HCT116 (cell line): ENCODE measurements at regions not wholly inside any gene's neighbourhood (a gene's known extent, or its start where the extent isn't known, plus 50 kb on each side); places are given as distances from the start of the nearest gene placed in this dataset.

Source experiments
- ATAC-seq: fragments of 200-7000 bp; cut with Tn5 transposase; 2 replicates; pipeline ENCODE4 v1.9.1; 2020; ENCODE audit warnings: mild to moderate bottlenecking, moderate library complexity
- BruUV-seq: library from RNA; stranded (reverse); fragments of 400-500 nt; replicated peaks from 2 replicates; lab custom pipeline; 2021; lab: Mats Ljungman, UMichigan
- CTCF ChIA-PET: fragments of 300-600 bp; sonication (Branson Sonifier 250); formaldehyde crosslinking; loops from one replicate; lab custom pipeline; 2021; ENCODE audit warnings: antibody characterized with exemption; lab: Charles Lee
- POLR2A ChIA-PET: fragments of 300-600, 350-600 bp; sonication (Branson Sonifier 250); formaldehyde crosslinking; loops from one replicate; lab custom pipeline; 2021; ENCODE audit warnings: antibody characterized with exemption; lab: Charles Lee
- RAD21 ChIA-PET, 2 experiments: fragments of 300-600 bp; sonication (Branson Sonifier 250); formaldehyde crosslinking; loops; one replicate each; lab custom pipeline; 2023; ENCODE audit warnings: low total read pairs in 2 of 2; ENCODE audit not compliant: uncharacterized antibody in 2 of 2, unreplicated experiment in 2 of 2, low non-redundant PET in 1 of 2; lab: Charles Lee
- DNase-seq: peaks from one replicate; pipeline ENCODE4 v3.0.0-alpha.2; 2010; ENCODE audit warnings: low read depth, low spot score
- H2AFZ ChIP-seq: fragments of 200-600 bp; shearing (Covaris generic), sonication (generic); 2 replicates; pipeline ENCODE4 v1.6.1; 2017; ENCODE audit warnings: low read depth, mixed run types, mixed read lengths, antibody characterized with exemption, low read length; ENCODE audit not compliant: poor library complexity, severe bottlenecking
- H3K27ac ChIP-seq: 2 replicates; pipeline ENCODE4 v1.5.1; 2012; ENCODE audit warnings: low read depth, low read length
- H3K27me3 ChIP-seq: fragments of 200-600 bp; sonication (generic); 2 replicates; pipeline ENCODE4 v1.6.1; 2016; ENCODE audit warnings: mixed run types, low read length, mixed read lengths; ENCODE audit not compliant: insufficient read depth
- H3K36me3 ChIP-seq, 2 experiments: fragments of 200-500 bp in 1 of 2; fragments of 200-600 bp in 1 of 2; sonication (Bioruptor generic) in 1 of 2; sonication (generic) in 1 of 2; 2 replicates each; pipeline versions ENCODE4 v1.5.1 to v1.6.1; 2014 to 2016; ENCODE audit warnings: low read length in 2 of 2, inconsistent platforms in 1 of 2, mixed read lengths in 1 of 2, mixed run types in 1 of 2; ENCODE audit not compliant: insufficient read depth in 2 of 2, control insufficient read depth in 1 of 2
- H3K4me1 ChIP-seq, 2 experiments: fragments of 200-600 bp in 1 of 2; sonication (generic) in 1 of 2; 2 replicates each; pipeline versions ENCODE4 v1.5.1 to v1.6.1; 2012 to 2017; ENCODE audit warnings: low read length in 2 of 2, inconsistent platforms in 1 of 2, mild to moderate bottlenecking in 1 of 2, mixed read lengths in 1 of 2, mixed run types in 1 of 2, moderate library complexity in 1 of 2; ENCODE audit not compliant: insufficient read depth in 2 of 2, control insufficient read depth in 1 of 2
- H3K4me2 ChIP-seq: fragments of 200-600 bp; sonication (generic); 2 replicates; pipeline ENCODE4 v1.6.1; 2017; ENCODE audit warnings: mixed run types, low read length, mixed read lengths
- H3K4me3 ChIP-seq, 2 experiments: fragments of 200-600 bp in 1 of 2; sonication (generic) in 1 of 2; replicated peaks in 1 of 2; 2 replicates each; pipeline ENCODE4 v1.5.1; 2011 to 2016; ENCODE audit warnings: low read length in 2 of 2, control low read depth in 1 of 2, low read depth in 1 of 2, mild to moderate bottlenecking in 1 of 2, mixed read lengths in 1 of 2, mixed run types in 1 of 2
- H3K79me2 ChIP-seq: fragments of 200-600 bp; sonication (generic); 2 replicates; pipeline ENCODE4 v1.6.1; 2017; ENCODE audit warnings: mild to moderate bottlenecking, mixed run types, low read length, moderate library complexity, mixed read lengths; ENCODE audit not compliant: insufficient read depth
- H3K9ac ChIP-seq: fragments of 200-600 bp; sonication (generic); 2 replicates; pipeline ENCODE4 v1.6.1; 2016; ENCODE audit warnings: low read length, mixed read lengths
- H3K9me2 ChIP-seq: fragments of 200-600 bp; sonication (generic), shearing (Covaris generic); 2 replicates; pipeline ENCODE4 v1.6.1; 2017; ENCODE audit warnings: mixed run types, mild to moderate bottlenecking, moderate library complexity; ENCODE audit not compliant: insufficient read depth
- H3K9me3 ChIP-seq, 2 experiments: fragments of 200-500 bp in 1 of 2; fragments of 200-600 bp in 1 of 2; sonication (Bioruptor generic) in 1 of 2; sonication (generic) in 1 of 2; 2 replicates each; pipeline ENCODE4 v1.6.1; 2014 to 2017; ENCODE audit warnings: low read length in 2 of 2, mixed read lengths in 2 of 2, inconsistent platforms in 1 of 2, low read depth in 1 of 2, mild to moderate bottlenecking in 1 of 2, mixed run types in 1 of 2, moderate library complexity in 1 of 2; ENCODE audit not compliant: control insufficient read depth in 1 of 2, insufficient read depth in 1 of 2
- H4K20me1 ChIP-seq: fragments of 200-600 bp; sonication (generic), shearing (Covaris generic); 2 replicates; pipeline ENCODE4 v1.6.1; 2017; ENCODE audit warnings: mixed run types, mild to moderate bottlenecking, moderate library complexity; ENCODE audit not compliant: insufficient read depth
- CBX3 ChIP-seq: IDR thresholded peaks from 2 replicates; pipeline ENCODE4 v1.6.1; 2012; ENCODE audit warnings: low read depth
- CEBPB ChIP-seq: IDR thresholded peaks from 2 replicates; pipeline ENCODE4 v1.6.1; 2012; ENCODE audit warnings: low read depth
- CTCF ChIP-seq, 3 experiments: fragments of 200-600 bp in 1 of 3; sonication (generic) in 1 of 3; IDR thresholded peaks in 2 of 3; conservative IDR thresholded peaks in 1 of 3; 2 replicates each; pipeline ENCODE4 v1.5.1; 2012 to 2017; ENCODE audit warnings: low read depth in 2 of 3, low read length in 2 of 3, antibody characterized with exemption in 1 of 3, borderline replicate concordance in 1 of 3, control low read depth in 1 of 3, mild to moderate bottlenecking in 1 of 3, mixed read lengths in 1 of 3, mixed run types in 1 of 3, moderate library complexity in 1 of 3; ENCODE audit not compliant: insufficient read depth in 1 of 3
- EGR1 ChIP-seq: IDR thresholded peaks from 2 replicates; pipeline ENCODE4 v1.6.1; 2012; ENCODE audit warnings: low read depth
- ELF1 ChIP-seq: IDR thresholded peaks from 2 replicates; pipeline ENCODE4 v1.6.1; 2012; ENCODE audit warnings: low read depth, borderline replicate concordance
- EZH2 ChIP-seq: fragments of 200-600 bp; sonication (generic); IDR thresholded peaks from 2 replicates; pipeline ENCODE4 v1.6.1; 2017; ENCODE audit warnings: antibody characterized with exemption, mixed run types
- EZH2phosphoT487 ChIP-seq: fragments of 200-600 bp; IDR thresholded peaks from 2 replicates; pipeline ENCODE4 v1.6.1; 2018; ENCODE audit warnings: antibody characterized with exemption, borderline replicate concordance
- FOSL1 ChIP-seq: IDR thresholded peaks from 2 replicates; pipeline ENCODE4 v1.6.1; 2012; ENCODE audit warnings: low read depth
- POLR2AphosphoS5 ChIP-seq: IDR thresholded peaks from 2 replicates; pipeline ENCODE4 v1.6.1; 2011; ENCODE audit warnings: mild to moderate bottlenecking, low read depth, low read length, moderate library complexity
- RAD21 ChIP-seq: IDR thresholded peaks from 2 replicates; pipeline ENCODE4 v1.6.1; 2012; ENCODE audit warnings: low read depth, mild to moderate bottlenecking
- SIN3A ChIP-seq: IDR thresholded peaks from 2 replicates; pipeline ENCODE4 v1.6.1; 2012; ENCODE audit warnings: low read depth
- SP1 ChIP-seq: IDR thresholded peaks from 2 replicates; pipeline ENCODE4 v1.6.1; 2012; ENCODE audit warnings: low read depth
- TCF7L2 ChIP-seq: IDR thresholded peaks from 2 replicates; pipeline ENCODE4 v1.7.0; 2011; ENCODE audit warnings: borderline replicate concordance, inconsistent platforms; ENCODE audit not compliant: insufficient read depth, insufficient read length; ENCODE audit errors: extremely low read depth
- ZFX ChIP-seq: fragments of 450-650 bp; IDR thresholded peaks from 2 replicates; pipeline ENCODE4 v1.6.1; 2017
- ZNF274 ChIP-seq: fragments of 200-500 bp; sonication (Bioruptor generic); IDR thresholded peaks from 2 replicates; pipeline ENCODE4 v1.6.1; 2014; ENCODE audit warnings: mild to moderate bottlenecking, low read depth, low read length, inconsistent platforms
- intact Hi-C: fragments of 100-400 bp; cut with micrococcal nuclease; formaldehyde crosslinking; loops from 2 replicates; pipeline ENCODE4 v1.10.0; 2022
- TF ChIP-seq, protein P1 (sequence below): IDR thresholded peaks from 2 replicates; pipeline ENCODE4 v1.6.1; 2012
- TF ChIP-seq, protein P2 (sequence below): IDR thresholded peaks from 2 replicates; pipeline ENCODE4 v1.6.1; 2012; ENCODE audit warnings: low read depth

DNA sequence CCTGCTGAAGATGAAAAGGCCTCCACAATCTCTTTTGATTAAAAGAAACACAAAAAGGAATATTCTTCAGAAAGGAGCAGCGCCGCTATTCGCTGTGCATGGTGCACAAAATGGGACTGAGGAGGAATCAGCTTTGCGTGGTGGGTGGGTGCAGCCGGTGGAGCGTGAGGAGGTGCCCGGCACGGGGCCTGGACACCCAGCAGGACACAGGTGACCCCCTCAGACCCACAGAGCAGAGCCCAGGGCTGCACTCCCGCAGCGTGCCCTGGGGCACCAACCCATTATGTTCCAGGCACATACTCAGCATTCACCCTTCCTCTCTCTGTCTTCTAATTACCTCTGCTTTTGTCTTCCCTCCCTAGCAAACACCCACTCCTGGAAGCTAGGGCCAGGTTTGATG, 238.0 kb upstream of the PPP2R2D start:
- H3K9me2 ChIP-seq, result no peaks in the 10 kb centered on the region
- no peak for TF ChIP-seq POLR2AphosphoS5
- no peak for TF ChIP-seq SIN3A
- TF ChIP-seq EGR1, result no peak
- no peak for TF ChIP-seq CEBPB
- H3K9ac ChIP-seq, result no peak overlapping the region
- no peak overlapping the region for H2AFZ ChIP-seq
- no peak overlapping the region for H3K4me2 ChIP-seq
- ChIA-PET CTCF (no interaction called here), RAD21 (no interaction called here), POLR2A (no interaction called here)
- no peaks in the 10 kb centered on the region for H4K20me1 ChIP-seq
- intact Hi-C loops, result no loop called here
- no TSS peak for BruUV-seq
- H3K4me3 ChIP-seq, result no peak overlapping the region
- H3K4me1 ChIP-seq, result no peaks in the 10 kb centered on the region
- no peak overlapping the region for H3K27ac ChIP-seq
- 0 out of 2 replicates have a peak, but pooled peaks cover 3% of the 10 kb centered on the region for H3K27me3 ChIP-seq
- H3K79me2 ChIP-seq, result no peaks in the 10 kb centered on the region
- no peaks in the 10 kb centered on the region for H3K9me3 ChIP-seq
- H3K36me3 ChIP-seq, result no peaks in the 10 kb centered on the region
- DNase-seq (no peak), ATAC-seq (no peak)

GRCh38 chr10:131663351-131663750, 237.5 kb upstream of the PPP2R2D start:
- BruUV-seq, result no TSS peak
- Histone ChIP-seq H4K20me1 (no peaks in the 10 kb centered on the region), H3K9ac (no peak overlapping the region), H3K4me2 (no peak overlapping the region), H3K27ac (no peak overlapping the region), H3K4me1 (no peaks in the 10 kb centered on the region), H3K9me2 (no peaks in the 10 kb centered on the region), H2AFZ (no peak overlapping the region), H3K36me3 (no peaks in the 10 kb centered on the region), H3K4me3 (no peak overlapping the region), H3K27me3 (0 out of 2 replicates have a peak, but pooled peaks cover 3% of the 10 kb centered on the region), H3K79me2 (no peaks in the 10 kb centered on the region), H3K9me3 (no peaks in the 10 kb centered on the region)
- intact Hi-C loops, result no loop called here
- ChIA-PET POLR2A (no interaction called here), RAD21 (no interaction called here), CTCF (no interaction called here)
- DNase-seq, result no peak
- ATAC-seq, result no peak
- no peak for TF ChIP-seq CEBPB
- TF ChIP-seq SP1, result no peak
- TF ChIP-seq ELF1, result no peak
- TF ChIP-seq POLR2AphosphoS5, result no peak
- no peak for TF ChIP-seq EZH2phosphoT487
- no peak for TF ChIP-seq TCF7L2
- TF ChIP-seq ZNF274, result no peak
- no peak for TF ChIP-seq CTCF (IDR thresholded peaks at IDR 0.05 in 2 of 3, conservative IDR thresholded peaks at IDR 0.05 in 1 of 3; ENCODE audit: borderline replicate concordance in 1 of 3, insufficient read depth in 1 of 3, low read depth in 2 of 3, low read length in 2 of 3)
- no peak for TF ChIP-seq RAD21
- TF ChIP-seq, protein P1, sequence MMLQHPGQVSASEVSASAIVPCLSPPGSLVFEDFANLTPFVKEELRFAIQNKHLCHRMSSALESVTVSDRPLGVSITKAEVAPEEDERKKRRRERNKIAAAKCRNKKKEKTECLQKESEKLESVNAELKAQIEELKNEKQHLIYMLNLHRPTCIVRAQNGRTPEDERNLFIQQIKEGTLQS, result no peak
- TF ChIP-seq EGR1, result no peak
- no peak for TF ChIP-seq CBX3
- no peak for TF ChIP-seq ZFX
- TF ChIP-seq, protein P2, sequence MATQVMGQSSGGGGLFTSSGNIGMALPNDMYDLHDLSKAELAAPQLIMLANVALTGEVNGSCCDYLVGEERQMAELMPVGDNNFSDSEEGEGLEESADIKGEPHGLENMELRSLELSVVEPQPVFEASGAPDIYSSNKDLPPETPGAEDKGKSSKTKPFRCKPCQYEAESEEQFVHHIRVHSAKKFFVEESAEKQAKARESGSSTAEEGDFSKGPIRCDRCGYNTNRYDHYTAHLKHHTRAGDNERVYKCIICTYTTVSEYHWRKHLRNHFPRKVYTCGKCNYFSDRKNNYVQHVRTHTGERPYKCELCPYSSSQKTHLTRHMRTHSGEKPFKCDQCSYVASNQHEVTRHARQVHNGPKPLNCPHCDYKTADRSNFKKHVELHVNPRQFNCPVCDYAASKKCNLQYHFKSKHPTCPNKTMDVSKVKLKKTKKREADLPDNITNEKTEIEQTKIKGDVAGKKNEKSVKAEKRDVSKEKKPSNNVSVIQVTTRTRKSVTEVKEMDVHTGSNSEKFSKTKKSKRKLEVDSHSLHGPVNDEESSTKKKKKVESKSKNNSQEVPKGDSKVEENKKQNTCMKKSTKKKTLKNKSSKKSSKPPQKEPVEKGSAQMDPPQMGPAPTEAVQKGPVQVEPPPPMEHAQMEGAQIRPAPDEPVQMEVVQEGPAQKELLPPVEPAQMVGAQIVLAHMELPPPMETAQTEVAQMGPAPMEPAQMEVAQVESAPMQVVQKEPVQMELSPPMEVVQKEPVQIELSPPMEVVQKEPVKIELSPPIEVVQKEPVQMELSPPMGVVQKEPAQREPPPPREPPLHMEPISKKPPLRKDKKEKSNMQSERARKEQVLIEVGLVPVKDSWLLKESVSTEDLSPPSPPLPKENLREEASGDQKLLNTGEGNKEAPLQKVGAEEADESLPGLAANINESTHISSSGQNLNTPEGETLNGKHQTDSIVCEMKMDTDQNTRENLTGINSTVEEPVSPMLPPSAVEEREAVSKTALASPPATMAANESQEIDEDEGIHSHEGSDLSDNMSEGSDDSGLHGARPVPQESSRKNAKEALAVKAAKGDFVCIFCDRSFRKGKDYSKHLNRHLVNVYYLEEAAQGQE, result no peak
- no peak for TF ChIP-seq FOSL1
- TF ChIP-seq EZH2, result no peak
